Smooth muscle cell (in vitro differentiated cells): ENCODE measurements at regions not wholly inside any gene's neighbourhood (a gene's known extent, or its start where the extent isn't known, plus 50 kb on each side); places are given as distances from the start of the nearest gene placed in this dataset.

Experiments
- DNase-seq: peaks from one replicate; lab custom pipeline; 2025; ENCODE audit not compliant: unreplicated experiment; lab: John Stamatoyannopoulos, UW
- H2AFZ ChIP-seq: fragments of 200-600 bp; sonication (generic); 2 replicates; pipeline ENCODE4 v1.6.0; 2016; ENCODE audit warnings: antibody characterized with exemption, low read depth, mild to moderate bottlenecking
- H3F3A ChIP-seq: fragments of 200-600 bp; sonication (generic); 2 replicates; pipeline ENCODE4 v1.6.0; 2017; ENCODE audit warnings: antibody characterized with exemption, low read depth
- H3K27ac ChIP-seq: fragments of 200-600 bp; sonication (generic); 2 replicates; pipeline ENCODE4 v1.5.1; 2016; ENCODE audit warnings: low read depth, mild to moderate bottlenecking
- H3K27me3 ChIP-seq: fragments of 200-600 bp; sonication (generic); 2 replicates; pipeline ENCODE4 v1.6.1; 2016; ENCODE audit warnings: low read depth, mild to moderate bottlenecking
- H3K36me3 ChIP-seq: fragments of 200-600 bp; sonication (generic); 2 replicates; pipeline ENCODE4 v1.5.1; 2016; ENCODE audit warnings: low read depth
- H3K4me1 ChIP-seq: fragments of 200-600 bp; sonication (generic); 2 replicates; pipeline ENCODE4 v1.5.1; 2016; ENCODE audit warnings: low read depth
- H3K4me2 ChIP-seq: fragments of 200-600 bp; sonication (generic); 2 replicates; pipeline ENCODE4 v1.6.0; 2016; ENCODE audit warnings: mild to moderate bottlenecking
- H3K4me3 ChIP-seq: fragments of 200-600 bp; sonication (generic); 2 replicates; pipeline ENCODE4 v1.5.1; 2016; ENCODE audit warnings: mild to moderate bottlenecking
- H3K79me2 ChIP-seq: fragments of 200-600 bp; sonication (generic); 2 replicates; pipeline ENCODE4 v1.6.0; 2016; ENCODE audit warnings: low read depth, mild to moderate bottlenecking
- H3K9ac ChIP-seq: fragments of 200-600 bp; sonication (generic); 2 replicates; pipeline ENCODE4 v1.6.0; 2016; ENCODE audit warnings: low read depth
- H3K9me3 ChIP-seq: fragments of 200-600 bp; sonication (generic); replicated peaks from 2 replicates; pipeline ENCODE4 v1.5.1; 2016; ENCODE audit warnings: low read depth
- H4K20me1 ChIP-seq: fragments of 200-600 bp; sonication (generic); 2 replicates; pipeline ENCODE4 v1.6.0; 2016; ENCODE audit warnings: low read depth
- CTCF ChIP-seq: fragments of 200-600 bp; sonication (generic); IDR thresholded peaks from 2 replicates; pipeline ENCODE4 v1.5.1; 2017; ENCODE audit warnings: borderline replicate concordance, mild to moderate bottlenecking, antibody characterized with exemption; ENCODE audit not compliant: insufficient read depth, poor library complexity, severe bottlenecking
- WGBS: methylation state at CpG from one replicate; pipeline ENCODE4 v1.1.7; 2016; ENCODE audit warnings: low lambda C conversion rate; 5-methylcytosine and 5-hydroxymethylcytosine counted together

DNA sequence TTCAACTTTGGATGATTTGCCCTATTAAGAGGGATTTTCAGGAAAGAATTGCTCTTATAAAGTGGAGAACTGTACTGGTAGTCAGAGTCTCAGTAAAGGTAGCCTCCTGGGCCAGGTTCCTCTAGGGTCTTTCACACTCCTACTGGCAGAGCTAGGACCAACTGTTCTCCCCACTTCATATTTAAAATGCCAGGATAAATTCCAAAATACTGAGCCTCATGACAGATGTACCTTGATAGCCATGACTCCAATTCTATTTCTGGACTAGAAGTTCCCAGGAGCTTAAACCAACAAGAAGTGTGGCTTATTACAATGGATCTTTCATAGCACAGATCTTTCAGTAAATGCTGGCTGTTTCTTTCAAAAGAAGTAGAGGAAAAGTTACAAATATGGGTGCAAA, 126.5 kb downstream of the C12orf75 start:
- H3K9ac ChIP-seq, result no peak overlapping the region
- no peak for TF ChIP-seq CTCF
- DNase-seq, result no peak
- H3K27me3 ChIP-seq, result no peaks in the 10 kb centered on the region
- H3K4me2 ChIP-seq, result no peak overlapping the region
- H3K36me3 ChIP-seq, result no peaks in the 10 kb centered on the region
- H4K20me1 ChIP-seq, result no peaks in the 10 kb centered on the region
- H3K79me2 ChIP-seq, result no peaks in the 10 kb centered on the region
- no peaks in the 10 kb centered on the region for H3K9me3 ChIP-seq
- no peak overlapping the region for H3K4me3 ChIP-seq
- no peak overlapping the region for H3K27ac ChIP-seq
- no peaks in the 10 kb centered on the region for H3K4me1 ChIP-seq
- no peaks in the 10 kb centered on the region for H3F3A ChIP-seq
- H2AFZ ChIP-seq, result no peak overlapping the region

- 94% methylated on average over 6 of the region's 6 CpGs for WGBS
- Histone ChIP-seq H3K4me3 (no peak overlapping the region), H3K9me3 (no peaks in the 10 kb centered on the region), H3K4me1 (no peaks in the 10 kb centered on the region), H3F3A (no peaks in the 10 kb centered on the region), H3K27me3 (no peaks in the 10 kb centered on the region), H3K27ac (no peak overlapping the region), H3K36me3 (no peaks in the 10 kb centered on the region), H2AFZ (no peak overlapping the region), H3K4me2 (no peak overlapping the region), H3K9ac (no peak overlapping the region), H3K79me2 (no peaks in the 10 kb centered on the region), H4K20me1 (no peaks in the 10 kb centered on the region)
- DNase-seq, result no peak
- TF ChIP-seq CTCF, result no peak
These were observed 129.4 kb downstream of the C12orf75 start for GRCh38 chr12:105459760-105460330.

- H3F3A ChIP-seq, result no peaks in the 10 kb centered on the region
- no peaks in the 10 kb centered on the region for H3K27me3 ChIP-seq
- H3K4me1 ChIP-seq, result no peaks in the 10 kb centered on the region
- H3K4me3 ChIP-seq, result no peak overlapping the region
- no peak overlapping the region for H2AFZ ChIP-seq
- H3K9ac ChIP-seq, result no peak overlapping the region
- H3K4me2 ChIP-seq, result peak overlapping the region; percentile 24
- no peaks in the 10 kb centered on the region for H4K20me1 ChIP-seq
- H3K79me2 ChIP-seq, result no peaks in the 10 kb centered on the region
- no peaks in the 10 kb centered on the region for H3K9me3 ChIP-seq
- no peak overlapping the region for H3K27ac ChIP-seq
- WGBS, result 42% methylated on average over 4 of the region's 4 CpGs
- H3K36me3 ChIP-seq, result no peaks in the 10 kb centered on the region
- no peak for TF ChIP-seq CTCF
- no peak for DNase-seq
These were observed 130.9 kb downstream of the C12orf75 start for GRCh38 chr12:105461271-105461943.
